AG04450 (cell line): ENCODE measurements at regions not wholly inside any gene's neighbourhood (a gene's known extent, or its start where the extent isn't known, plus 50 kb on each side); places are given as distances from the start of the nearest gene placed in this dataset.

Experiments
- CTCF ChIA-PET: fragments of 300-600, 350-600 bp; formaldehyde crosslinking; extraction: SDS; loops from one replicate; lab custom pipeline; 2022; ENCODE audit warnings: antibody characterized with exemption, inconsistent platforms; lab: Charles Lee
- POLR2A ChIA-PET: fragments of 350-600 bp; formaldehyde crosslinking; extraction: SDS; loops from one replicate; lab custom pipeline; 2021; ENCODE audit warnings: antibody characterized with exemption, inconsistent platforms; lab: Yijun Ruan, JAX
- DNase-seq: peaks from one replicate; pipeline ENCODE4 v3.0.0-alpha.2; 2011; ENCODE audit warnings: low read depth, low spot score
- H3K27ac ChIP-seq: one replicate; pipeline ENCODE4 v1.5.1; 2012; ENCODE audit warnings: low read depth, low read length, control low read depth
- H3K27me3 ChIP-seq: one replicate; pipeline ENCODE4 v1.6.0; 2012; ENCODE audit warnings: low read length; ENCODE audit not compliant: control insufficient read depth, insufficient read depth
- H3K4me3 ChIP-seq: 2 replicates; pipeline ENCODE4 v1.5.1; 2011; ENCODE audit warnings: mild to moderate bottlenecking, low read depth, low read length, control low read depth
- H3K9me3 ChIP-seq: 2 replicates; pipeline ENCODE4 v1.5.1; 2012; ENCODE audit warnings: low read length; ENCODE audit not compliant: control insufficient read depth, insufficient read depth
- TF ChIP-seq, protein P1 (sequence below): IDR thresholded peaks from 2 replicates; pipeline ENCODE4 v1.5.1; 2011; ENCODE audit warnings: low read depth, low read length, control low read depth, inconsistent platforms

- DNase-seq, result no peak
Measured at GRCh38 chr3:72203613-72204349, 418.8 kb upstream of the PROK2 start.

DNA sequence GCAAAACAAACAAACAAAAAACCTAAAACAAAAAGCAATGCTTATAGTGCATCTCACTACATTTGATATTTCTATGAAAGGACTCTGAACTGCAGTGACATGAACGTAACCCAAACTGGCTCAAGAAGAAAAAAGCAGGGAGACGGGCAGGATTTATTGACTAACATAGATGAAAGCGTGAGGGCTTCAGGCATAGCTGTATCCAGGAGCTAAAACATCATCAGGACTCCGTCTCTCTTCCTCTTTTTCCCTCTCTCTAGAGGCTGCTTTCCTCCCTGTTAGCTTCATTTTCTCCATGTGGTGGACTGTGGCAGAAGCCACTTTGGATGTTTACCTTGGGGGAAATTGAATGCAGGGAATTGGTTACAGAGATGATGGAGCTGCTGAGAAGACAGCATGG is 418.2 kb upstream of the PROK2 start:
- no peaks in the 10 kb centered on the region; the same call in none of the 2 replicates for H3K9me3 ChIP-seq
- peaks cover 20% of the 10 kb centered on the region for H3K27me3 ChIP-seq
- ChIA-PET CTCF (no interaction called here), POLR2A (no interaction called here)
- no peak for DNase-seq
- H3K4me3 ChIP-seq, result no peak overlapping the region
- TF ChIP-seq, protein P1, sequence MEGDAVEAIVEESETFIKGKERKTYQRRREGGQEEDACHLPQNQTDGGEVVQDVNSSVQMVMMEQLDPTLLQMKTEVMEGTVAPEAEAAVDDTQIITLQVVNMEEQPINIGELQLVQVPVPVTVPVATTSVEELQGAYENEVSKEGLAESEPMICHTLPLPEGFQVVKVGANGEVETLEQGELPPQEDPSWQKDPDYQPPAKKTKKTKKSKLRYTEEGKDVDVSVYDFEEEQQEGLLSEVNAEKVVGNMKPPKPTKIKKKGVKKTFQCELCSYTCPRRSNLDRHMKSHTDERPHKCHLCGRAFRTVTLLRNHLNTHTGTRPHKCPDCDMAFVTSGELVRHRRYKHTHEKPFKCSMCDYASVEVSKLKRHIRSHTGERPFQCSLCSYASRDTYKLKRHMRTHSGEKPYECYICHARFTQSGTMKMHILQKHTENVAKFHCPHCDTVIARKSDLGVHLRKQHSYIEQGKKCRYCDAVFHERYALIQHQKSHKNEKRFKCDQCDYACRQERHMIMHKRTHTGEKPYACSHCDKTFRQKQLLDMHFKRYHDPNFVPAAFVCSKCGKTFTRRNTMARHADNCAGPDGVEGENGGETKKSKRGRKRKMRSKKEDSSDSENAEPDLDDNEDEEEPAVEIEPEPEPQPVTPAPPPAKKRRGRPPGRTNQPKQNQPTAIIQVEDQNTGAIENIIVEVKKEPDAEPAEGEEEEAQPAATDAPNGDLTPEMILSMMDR, result no peak
- no peak overlapping the region for H3K27ac ChIP-seq

More at GRCh38 chr3:72203613-72204349, 418.8 kb upstream of the PROK2 start:
- ChIA-PET POLR2A (no interaction called here), CTCF (no interaction called here)
- TF ChIP-seq, protein P1, result no peak
- H3K4me3 ChIP-seq, result no peak overlapping the region
- H3K27me3 ChIP-seq, result peaks cover 22% of the 10 kb centered on the region
- H3K27ac ChIP-seq, result no peak overlapping the region
- no peaks in the 10 kb centered on the region; the same call in none of the 2 replicates for H3K9me3 ChIP-seq

- H3K9me3 ChIP-seq, result no peaks in the 10 kb centered on the region; the same call in none of the 2 replicates
- H3K4me3 ChIP-seq, result no peak overlapping the region
- H3K27ac ChIP-seq, result no peak overlapping the region
- TF ChIP-seq, protein P1, result no peak
- ChIA-PET CTCF (no interaction called here), POLR2A (no interaction called here)
- peaks cover 23% of the 10 kb centered on the region for H3K27me3 ChIP-seq
- no peak for DNase-seq
Measured at GRCh38 chr3:72200332-72200731, 415.4 kb upstream of the PROK2 start.

DNA sequence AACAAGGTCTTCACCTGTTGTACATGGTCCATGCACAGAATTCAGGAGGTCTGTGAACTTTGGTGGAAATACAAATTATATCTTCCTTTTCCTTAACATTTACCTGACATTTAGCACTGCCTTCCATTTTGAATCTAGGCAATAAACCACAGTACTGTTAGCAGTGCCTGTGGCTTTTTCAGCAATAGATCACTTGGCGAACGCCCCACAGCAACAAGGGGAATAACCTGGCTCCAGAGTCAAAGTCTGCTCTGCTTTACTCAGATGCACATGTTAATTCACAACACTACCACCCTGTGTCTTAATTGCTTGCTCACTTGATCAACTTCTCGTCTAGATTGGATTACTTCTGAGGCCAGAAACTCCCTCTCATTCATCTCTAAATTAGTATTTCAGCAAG is 414.6 kb upstream of the PROK2 start:
- ChIA-PET CTCF (no interaction called here), POLR2A (no interaction called here)
- peaks cover 16% of the 10 kb centered on the region for H3K27me3 ChIP-seq

DNA sequence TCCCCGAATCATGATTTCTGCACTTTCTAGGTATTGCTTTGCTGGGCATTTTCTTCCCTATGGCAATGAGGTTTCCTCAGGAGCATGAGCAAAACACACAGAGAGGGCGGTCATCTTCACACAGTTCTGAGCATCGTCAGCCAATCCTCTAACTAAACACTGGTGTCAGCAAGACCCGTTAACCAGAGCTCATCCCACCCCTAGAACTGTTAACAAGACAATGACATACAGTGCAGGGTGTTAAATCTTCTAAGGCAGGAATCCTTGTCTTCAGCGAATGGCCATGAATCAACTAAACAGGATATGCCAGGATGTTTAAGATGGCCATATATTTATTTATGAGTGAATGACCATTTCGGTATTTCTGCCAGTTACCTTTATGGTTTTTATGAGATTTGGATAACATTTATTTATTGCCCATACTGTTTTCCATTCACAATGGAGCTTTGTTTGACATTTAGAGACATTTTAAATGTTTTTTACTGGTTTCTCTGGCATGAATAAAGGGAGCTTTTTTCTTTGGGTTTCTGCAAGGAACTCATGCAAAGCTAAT is 411.5 kb upstream of the PROK2 start:
- ChIA-PET CTCF (no interaction called here), POLR2A (no interaction called here)
- Histone ChIP-seq H3K9me3 (peaks cover 3% of the 10 kb centered on the region; the same call in 1 of the 2 replicates), H3K27ac (no peak overlapping the region), H3K27me3 (peaks cover 20% of the 10 kb centered on the region), H3K4me3 (no peak overlapping the region)
- TF ChIP-seq, protein P1, result no peak
- no peak for DNase-seq

More for the DNA sequence above, 414.6 kb upstream of the PROK2 start:
- no peaks in the 10 kb centered on the region; the same call in none of the 2 replicates for H3K9me3 ChIP-seq
- DNase-seq, result no peak
- H3K4me3 ChIP-seq, result no peak overlapping the region
- TF ChIP-seq, protein P1, result no peak
- no peak overlapping the region for H3K27ac ChIP-seq
